ENCODE measurements at regions not wholly inside any gene's neighbourhood (a gene's known extent, or its start where the extent isn't known, plus 50 kb on each side); places are given as distances from the start of the nearest gene placed in this dataset.
"Not testable (repeated sequence)": the region's sequence is repeated elsewhere in the genome, so short reads cannot be mapped to it uniquely, and the experiment has no call there.

DNA sequence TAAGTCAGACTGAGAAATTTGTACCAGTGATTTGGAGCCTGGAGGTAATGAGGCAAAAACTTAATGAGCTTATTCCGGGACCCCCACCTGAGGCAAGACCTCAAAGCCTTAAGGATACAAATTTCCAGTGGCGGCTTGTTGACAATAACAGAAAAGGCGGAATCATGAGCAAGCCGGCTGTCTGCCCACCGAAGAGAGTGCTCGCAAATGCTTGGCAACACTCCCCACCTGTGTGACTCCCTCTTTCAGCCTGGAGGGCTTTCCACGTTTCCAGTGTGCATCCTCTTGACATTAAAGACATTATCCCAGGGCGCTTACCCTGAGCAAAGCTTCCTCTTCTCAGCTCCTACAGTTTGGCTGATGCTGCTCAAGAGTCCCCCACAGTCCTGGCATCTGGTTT, 830.4 kb upstream of the TPTE start:
- TF ChIP-seq POLR2A (IDR thresholded peaks at IDR 0.05; ENCODE audit: borderline replicate concordance, extremely low read depth, insufficient read depth, insufficient read length); SP1 (IDR thresholded peaks at IDR 0.05; ENCODE audit: low read depth); EZH2phosphoT487 (IDR thresholded peaks at IDR 0.05; ENCODE audit: borderline replicate concordance); POLR2AphosphoS5 (IDR thresholded peaks at IDR 0.05; ENCODE audit: low read depth, low read length); EZH2 (IDR thresholded peaks at IDR 0.05): not testable (repeated sequence)
- TF ChIP-seq, protein P1, sequence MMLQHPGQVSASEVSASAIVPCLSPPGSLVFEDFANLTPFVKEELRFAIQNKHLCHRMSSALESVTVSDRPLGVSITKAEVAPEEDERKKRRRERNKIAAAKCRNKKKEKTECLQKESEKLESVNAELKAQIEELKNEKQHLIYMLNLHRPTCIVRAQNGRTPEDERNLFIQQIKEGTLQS (IDR thresholded peaks at IDR 0.05) = not testable (repeated sequence)
- TF ChIP-seq, protein P2, sequence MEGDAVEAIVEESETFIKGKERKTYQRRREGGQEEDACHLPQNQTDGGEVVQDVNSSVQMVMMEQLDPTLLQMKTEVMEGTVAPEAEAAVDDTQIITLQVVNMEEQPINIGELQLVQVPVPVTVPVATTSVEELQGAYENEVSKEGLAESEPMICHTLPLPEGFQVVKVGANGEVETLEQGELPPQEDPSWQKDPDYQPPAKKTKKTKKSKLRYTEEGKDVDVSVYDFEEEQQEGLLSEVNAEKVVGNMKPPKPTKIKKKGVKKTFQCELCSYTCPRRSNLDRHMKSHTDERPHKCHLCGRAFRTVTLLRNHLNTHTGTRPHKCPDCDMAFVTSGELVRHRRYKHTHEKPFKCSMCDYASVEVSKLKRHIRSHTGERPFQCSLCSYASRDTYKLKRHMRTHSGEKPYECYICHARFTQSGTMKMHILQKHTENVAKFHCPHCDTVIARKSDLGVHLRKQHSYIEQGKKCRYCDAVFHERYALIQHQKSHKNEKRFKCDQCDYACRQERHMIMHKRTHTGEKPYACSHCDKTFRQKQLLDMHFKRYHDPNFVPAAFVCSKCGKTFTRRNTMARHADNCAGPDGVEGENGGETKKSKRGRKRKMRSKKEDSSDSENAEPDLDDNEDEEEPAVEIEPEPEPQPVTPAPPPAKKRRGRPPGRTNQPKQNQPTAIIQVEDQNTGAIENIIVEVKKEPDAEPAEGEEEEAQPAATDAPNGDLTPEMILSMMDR (IDR thresholded peaks at IDR 0.05 in 2 of 3, conservative IDR thresholded peaks at IDR 0.05 in 1 of 3; ENCODE audit: borderline replicate concordance in 1 of 3, insufficient read depth in 1 of 3, low read depth in 2 of 3, low read length in 2 of 3) = not testable (repeated sequence)

Measured in HCT116 (cell line).